ENCODE measurements at regions not wholly inside any gene's neighbourhood (a gene's known extent, or its start where the extent isn't known, plus 50 kb on each side); places are given as distances from the start of the nearest gene placed in this dataset.
A peak's percentile ranks its signal among the peaks of the same experiment; 100 is the strongest.

- H2AFZ ChIP-seq = no peak overlapping the region
- no peak overlapping the region for H3K4me2 ChIP-seq (ENCODE audit: unreplicated experiment)
- H3K9me2 ChIP-seq (ENCODE audit: insufficient read depth) = no peaks in the 10 kb centered on the region
- no peak overlapping the region for H3K27ac ChIP-seq
- H3K4me1 ChIP-seq (ENCODE audit: insufficient read depth) = no peaks in the 10 kb centered on the region
- no peak overlapping the region for H3K4me3 ChIP-seq
- no peak overlapping the region for H3K9ac ChIP-seq
- no peak for DNase-seq
- 31 to 43% methylated on average over 3 of the region's 3 CpGs for WGBS, 2 experiments (ENCODE audit: low coverage in 1 of 2, low lambda C conversion rate in 2 of 2, missing lambda C conversion rate in 2 of 2)
- peaks cover 12% of the 10 kb centered on the region for H3K27me3 ChIP-seq (replicated peaks; ENCODE audit: insufficient read depth)
- in situ Hi-C loops (cut with MboI) = no loop called here
- no peaks in the 10 kb centered on the region for H4K20me1 ChIP-seq (ENCODE audit: insufficient read depth)
- H3F3A ChIP-seq (ENCODE audit: insufficient read depth) = no peaks in the 10 kb centered on the region
- no peaks in the 10 kb centered on the region for H3K79me2 ChIP-seq (ENCODE audit: insufficient read depth)
- TF ChIP-seq EZH2 (IDR thresholded peaks at IDR 0.05; ENCODE audit: insufficient read depth, poor library complexity, severe bottlenecking) (no peak), EZH2phosphoT487 (IDR thresholded peaks at IDR 0.05; ENCODE audit: insufficient read depth, low read depth) (no peak)
- H3K9me3 ChIP-seq (ENCODE audit: low read depth) = no peaks in the 10 kb centered on the region
- no peaks in the 10 kb centered on the region for H3K36me3 ChIP-seq (ENCODE audit: low read depth)
These were observed 130.4 kb upstream of the PRLR start for GRCh38 chr5:35360671-35361070.

- H3K79me2 ChIP-seq (ENCODE audit: insufficient read depth) = no peaks in the 10 kb centered on the region
- H3K27ac ChIP-seq = no peak overlapping the region
- H3K4me2 ChIP-seq (ENCODE audit: unreplicated experiment) = no peak overlapping the region
- H3K4me1 ChIP-seq (ENCODE audit: insufficient read depth) = no peaks in the 10 kb centered on the region
- H3K9ac ChIP-seq = no peak overlapping the region
- no peaks in the 10 kb centered on the region for H3K36me3 ChIP-seq (ENCODE audit: low read depth)
- no peak for TF ChIP-seq EZH2 (IDR thresholded peaks at IDR 0.05; ENCODE audit: insufficient read depth, poor library complexity, severe bottlenecking)
- TF ChIP-seq EZH2phosphoT487 (IDR thresholded peaks at IDR 0.05; ENCODE audit: insufficient read depth, low read depth) = no peak
- no peaks in the 10 kb centered on the region for H3K9me2 ChIP-seq (ENCODE audit: insufficient read depth)
- H3K4me3 ChIP-seq = no peak overlapping the region
- no peaks in the 10 kb centered on the region for H4K20me1 ChIP-seq (ENCODE audit: insufficient read depth)
- DNase-seq = no peak
- H2AFZ ChIP-seq = no peak overlapping the region
- peaks cover 12% of the 10 kb centered on the region for H3K27me3 ChIP-seq (replicated peaks; ENCODE audit: insufficient read depth)
- no peaks in the 10 kb centered on the region for H3K9me3 ChIP-seq (ENCODE audit: low read depth)
- 40 to 47% methylated on average over 1 of the region's 1 CpG for WGBS, 2 experiments (ENCODE audit: low coverage in 1 of 2, low lambda C conversion rate in 2 of 2, missing lambda C conversion rate in 2 of 2)
- H3F3A ChIP-seq (ENCODE audit: insufficient read depth) = no peaks in the 10 kb centered on the region
- in situ Hi-C loops (cut with MboI) = no loop called here
These were observed 129.6 kb upstream of the PRLR start for GRCh38 chr5:35359859-35360258.

- TF ChIP-seq EZH2 (IDR thresholded peaks at IDR 0.05; ENCODE audit: insufficient read depth, poor library complexity, severe bottlenecking) (no peak), EZH2phosphoT487 (IDR thresholded peaks at IDR 0.05; ENCODE audit: insufficient read depth, low read depth) (no peak)
- Histone ChIP-seq H4K20me1 (ENCODE audit: insufficient read depth) (no peaks in the 10 kb centered on the region), H2AFZ (no peak overlapping the region), H3K9me3 (ENCODE audit: low read depth) (no peaks in the 10 kb centered on the region), H3K4me2 (ENCODE audit: unreplicated experiment) (no peak overlapping the region), H3K4me1 (ENCODE audit: insufficient read depth) (no peaks in the 10 kb centered on the region), H3K9ac (no peak overlapping the region), H3K9me2 (ENCODE audit: insufficient read depth) (no peaks in the 10 kb centered on the region), H3F3A (ENCODE audit: insufficient read depth) (no peaks in the 10 kb centered on the region), H3K27ac (no peak overlapping the region), H3K4me3 (no peak overlapping the region), H3K27me3 (replicated peaks; ENCODE audit: insufficient read depth) (peaks cover 12% of the 10 kb centered on the region), H3K79me2 (ENCODE audit: insufficient read depth) (no peaks in the 10 kb centered on the region), H3K36me3 (ENCODE audit: low read depth) (no peaks in the 10 kb centered on the region)
- DNase-seq = no peak
- 60 to 68% methylated on average over 3 of the region's 3 CpGs for WGBS, 2 experiments (ENCODE audit: low coverage in 1 of 2, low lambda C conversion rate in 2 of 2, missing lambda C conversion rate in 2 of 2)
- in situ Hi-C loops (cut with MboI) = no loop called here
These were observed 127.7 kb upstream of the PRLR start for GRCh38 chr5:35357973-35358372.

- Histone ChIP-seq H3K9ac (no peak overlapping the region), H3K27me3 (replicated peaks; ENCODE audit: insufficient read depth) (peaks cover 8% of the 10 kb centered on the region; the same call in 1 of the 2 replicates), H4K20me1 (ENCODE audit: insufficient read depth) (no peaks in the 10 kb centered on the region), H3K4me3 (no peak overlapping the region), H3K9me3 (ENCODE audit: low read depth) (no peaks in the 10 kb centered on the region), H3K4me2 (ENCODE audit: unreplicated experiment) (no peak overlapping the region), H3K27ac (no peak overlapping the region), H3K79me2 (ENCODE audit: insufficient read depth) (no peaks in the 10 kb centered on the region), H3K4me1 (ENCODE audit: insufficient read depth) (no peaks in the 10 kb centered on the region), H3K9me2 (ENCODE audit: insufficient read depth) (no peaks in the 10 kb centered on the region), H3F3A (ENCODE audit: insufficient read depth) (no peaks in the 10 kb centered on the region), H2AFZ (no peak overlapping the region), H3K36me3 (ENCODE audit: low read depth) (no peaks in the 10 kb centered on the region)
- in situ Hi-C loops (cut with MboI) = no loop called here
- no peak for TF ChIP-seq EZH2phosphoT487 (IDR thresholded peaks at IDR 0.05; ENCODE audit: insufficient read depth, low read depth)
- no peak for TF ChIP-seq EZH2 (IDR thresholded peaks at IDR 0.05; ENCODE audit: insufficient read depth, poor library complexity, severe bottlenecking)
- 65% methylated on average over 4 of the region's 4 CpGs for WGBS, 2 experiments (ENCODE audit: low coverage in 1 of 2, low lambda C conversion rate in 2 of 2, missing lambda C conversion rate in 2 of 2)
- DNase-seq = peak; percentile 15
These were observed 126.4 kb upstream of the PRLR start for GRCh38 chr5:35356725-35357124.

- H3K27ac ChIP-seq = no peak overlapping the region
- WGBS, 2 experiments (ENCODE audit: low coverage in 1 of 2, low lambda C conversion rate in 2 of 2, missing lambda C conversion rate in 2 of 2) = 1 to 3% methylated on average over 3 of the region's 3 CpGs
- no peaks in the 10 kb centered on the region for H3K9me2 ChIP-seq (ENCODE audit: insufficient read depth)
- H3K9ac ChIP-seq = no peak overlapping the region
- no peaks in the 10 kb centered on the region for H3K27me3 ChIP-seq (replicated peaks; ENCODE audit: insufficient read depth)
- no peak overlapping the region for H3K4me3 ChIP-seq
- no peaks in the 10 kb centered on the region for H3K36me3 ChIP-seq (ENCODE audit: low read depth)
- DNase-seq = peak; percentile 71
- in situ Hi-C loops (cut with MboI) = no loop called here
- H3K4me2 ChIP-seq (ENCODE audit: unreplicated experiment) = no peak overlapping the region
- no peak overlapping the region for H2AFZ ChIP-seq
- no peaks in the 10 kb centered on the region for H3K4me1 ChIP-seq (ENCODE audit: insufficient read depth)
- H3K9me3 ChIP-seq (ENCODE audit: low read depth) = no peaks in the 10 kb centered on the region
- TF ChIP-seq EZH2 (IDR thresholded peaks at IDR 0.05; ENCODE audit: insufficient read depth, poor library complexity, severe bottlenecking) = no peak
- no peak for TF ChIP-seq EZH2phosphoT487 (IDR thresholded peaks at IDR 0.05; ENCODE audit: insufficient read depth, low read depth)
- H3F3A ChIP-seq (ENCODE audit: insufficient read depth) = no peaks in the 10 kb centered on the region
- H3K79me2 ChIP-seq (ENCODE audit: insufficient read depth) = no peaks in the 10 kb centered on the region
- H4K20me1 ChIP-seq (ENCODE audit: insufficient read depth) = no peaks in the 10 kb centered on the region
These were observed 124.5 kb upstream of the PRLR start for GRCh38 chr5:35354751-35355150.
